ENCODE measurements at regions not wholly inside any gene's neighbourhood (a gene's known extent, or its start where the extent isn't known, plus 50 kb on each side); places are given as distances from the start of the nearest gene placed in this dataset.

DNA sequence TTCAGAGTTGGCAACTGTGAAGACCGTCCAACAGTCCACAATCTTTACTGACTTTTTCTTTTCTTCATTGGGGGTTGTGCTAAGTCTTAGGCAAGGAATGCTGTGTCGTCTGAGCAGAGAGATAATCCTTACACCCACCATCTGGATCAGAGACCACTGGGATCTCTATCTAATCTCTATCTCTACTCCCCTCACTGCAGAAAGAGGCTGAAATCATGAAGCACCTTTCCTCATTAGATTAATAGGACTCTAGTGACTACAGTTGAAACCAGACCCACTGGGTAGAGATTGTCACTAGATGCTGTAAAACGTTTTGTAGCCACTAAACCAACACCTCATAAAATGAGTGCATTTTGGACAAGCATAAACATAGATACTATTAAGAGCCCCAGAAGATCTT lies 387.4 kb upstream of the CELF2 start:
- no peak overlapping the region for H3K4me3 ChIP-seq (ENCODE audit: low read depth, low read length)
- TF ChIP-seq, protein P1, sequence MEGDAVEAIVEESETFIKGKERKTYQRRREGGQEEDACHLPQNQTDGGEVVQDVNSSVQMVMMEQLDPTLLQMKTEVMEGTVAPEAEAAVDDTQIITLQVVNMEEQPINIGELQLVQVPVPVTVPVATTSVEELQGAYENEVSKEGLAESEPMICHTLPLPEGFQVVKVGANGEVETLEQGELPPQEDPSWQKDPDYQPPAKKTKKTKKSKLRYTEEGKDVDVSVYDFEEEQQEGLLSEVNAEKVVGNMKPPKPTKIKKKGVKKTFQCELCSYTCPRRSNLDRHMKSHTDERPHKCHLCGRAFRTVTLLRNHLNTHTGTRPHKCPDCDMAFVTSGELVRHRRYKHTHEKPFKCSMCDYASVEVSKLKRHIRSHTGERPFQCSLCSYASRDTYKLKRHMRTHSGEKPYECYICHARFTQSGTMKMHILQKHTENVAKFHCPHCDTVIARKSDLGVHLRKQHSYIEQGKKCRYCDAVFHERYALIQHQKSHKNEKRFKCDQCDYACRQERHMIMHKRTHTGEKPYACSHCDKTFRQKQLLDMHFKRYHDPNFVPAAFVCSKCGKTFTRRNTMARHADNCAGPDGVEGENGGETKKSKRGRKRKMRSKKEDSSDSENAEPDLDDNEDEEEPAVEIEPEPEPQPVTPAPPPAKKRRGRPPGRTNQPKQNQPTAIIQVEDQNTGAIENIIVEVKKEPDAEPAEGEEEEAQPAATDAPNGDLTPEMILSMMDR (conservative IDR thresholded peaks at IDR 0.05; ENCODE audit: low read depth, low read length), result no peak
- DNase-seq (ENCODE audit: low read depth), result no peak

DNA sequence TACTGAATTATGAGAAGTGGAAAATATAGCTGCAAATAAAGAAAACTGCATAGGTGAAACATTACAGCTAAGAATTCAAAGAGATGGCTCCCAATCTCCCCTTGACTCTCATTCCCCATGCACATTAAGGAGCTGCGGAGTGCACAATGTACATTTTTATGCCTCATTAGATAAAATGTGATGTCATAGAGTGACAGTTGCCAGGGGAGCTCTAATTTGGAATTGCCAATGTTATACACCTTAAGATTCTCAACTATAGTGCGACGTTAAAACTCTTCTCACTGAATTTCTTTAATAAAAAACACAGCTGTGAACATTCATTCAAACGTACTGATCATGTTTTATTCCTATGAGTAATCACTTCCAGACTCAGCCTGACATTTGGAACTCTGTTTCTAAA lies 386.9 kb upstream of the CELF2 start:
- no peak overlapping the region for H3K4me3 ChIP-seq (ENCODE audit: low read depth, low read length)
- TF ChIP-seq, protein P1 (conservative IDR thresholded peaks at IDR 0.05; ENCODE audit: low read depth, low read length), result no peak
- DNase-seq (ENCODE audit: low read depth), result no peak

DNA sequence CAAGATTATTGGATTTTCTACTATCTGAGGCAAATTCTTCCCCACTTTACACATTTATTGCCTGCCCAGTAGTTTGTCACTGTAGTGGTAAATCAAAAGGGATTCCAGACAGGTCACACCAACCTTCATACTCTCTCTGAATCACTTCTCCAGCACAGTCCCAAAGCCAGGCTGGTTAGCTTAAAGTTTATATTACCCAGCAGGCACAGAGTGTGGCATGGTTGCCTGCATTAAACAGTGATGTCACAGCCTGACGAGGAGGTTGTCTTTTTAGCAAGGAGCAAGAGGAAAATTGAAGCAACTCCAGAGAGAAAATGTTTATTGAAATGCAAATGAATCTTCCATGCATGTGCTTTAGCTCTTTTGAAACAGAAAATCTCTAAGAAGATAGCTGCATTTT lies 375.5 kb upstream of the CELF2 start:
- no peak overlapping the region for H3K4me3 ChIP-seq (ENCODE audit: low read depth, low read length)
- TF ChIP-seq, protein P1 (conservative IDR thresholded peaks at IDR 0.05; ENCODE audit: low read depth, low read length), result no peak
- DNase-seq (ENCODE audit: low read depth), result no peak

DNA sequence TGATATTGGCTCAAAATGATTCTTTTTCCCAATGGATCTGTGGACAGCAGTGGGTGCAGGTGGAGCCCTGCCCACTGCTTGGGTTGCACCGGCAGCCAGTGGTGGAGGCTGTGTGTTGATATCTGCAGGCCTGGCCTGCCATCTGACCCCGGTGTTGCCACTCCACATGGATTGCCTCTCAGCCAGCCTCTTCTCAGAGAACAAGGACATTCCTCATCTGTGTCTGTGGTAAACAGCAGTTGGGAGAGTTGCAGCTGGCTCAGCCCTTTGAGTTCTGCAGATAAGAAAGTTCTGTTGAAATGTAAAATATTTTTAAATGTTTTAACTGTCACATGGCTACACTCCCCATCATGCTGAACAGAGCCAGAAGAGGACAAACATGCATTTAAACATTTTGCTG lies 374.9 kb upstream of the CELF2 start:
- H3K4me3 ChIP-seq (ENCODE audit: low read depth, low read length), result no peak overlapping the region
- TF ChIP-seq, protein P1 (conservative IDR thresholded peaks at IDR 0.05; ENCODE audit: low read depth, low read length), result no peak
- DNase-seq (ENCODE audit: low read depth), result peak; percentile 79

DNA sequence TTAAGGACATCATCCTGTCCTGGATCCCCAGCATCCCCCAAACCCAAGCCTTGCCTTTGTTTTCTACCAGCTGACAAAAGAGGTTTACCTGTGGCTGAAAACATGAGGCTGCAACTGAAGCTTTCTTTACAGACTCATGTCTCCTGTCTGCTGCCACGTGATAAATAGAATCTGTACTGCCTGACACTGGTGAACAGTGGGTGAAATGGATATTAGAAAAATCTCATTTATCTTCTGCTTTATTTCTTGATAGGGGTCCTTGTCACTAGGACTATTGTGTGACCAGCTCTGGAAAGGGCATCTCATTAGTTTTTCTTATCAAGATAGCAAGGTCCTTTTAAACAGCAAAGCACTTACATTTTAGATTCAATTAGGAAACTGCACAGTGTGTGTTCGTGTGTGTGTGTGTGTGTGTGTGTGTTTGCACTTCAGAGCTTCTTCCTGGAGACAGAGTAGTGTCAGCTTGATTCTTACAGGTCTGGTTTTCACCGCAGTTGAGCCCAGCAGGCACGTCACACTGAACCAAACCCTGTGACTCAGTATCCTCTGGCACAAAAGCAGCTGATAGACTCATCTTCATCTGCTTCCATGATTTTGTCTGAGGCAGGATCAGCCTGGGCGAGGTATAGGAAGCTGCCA lies 373.5 kb upstream of the CELF2 start:
- no peak overlapping the region for H3K4me3 ChIP-seq (ENCODE audit: low read depth, low read length)
- TF ChIP-seq, protein P1 (conservative IDR thresholded peaks at IDR 0.05; ENCODE audit: low read depth, low read length), result no peak
- peak; percentile 47 for DNase-seq (ENCODE audit: low read depth)

DNA sequence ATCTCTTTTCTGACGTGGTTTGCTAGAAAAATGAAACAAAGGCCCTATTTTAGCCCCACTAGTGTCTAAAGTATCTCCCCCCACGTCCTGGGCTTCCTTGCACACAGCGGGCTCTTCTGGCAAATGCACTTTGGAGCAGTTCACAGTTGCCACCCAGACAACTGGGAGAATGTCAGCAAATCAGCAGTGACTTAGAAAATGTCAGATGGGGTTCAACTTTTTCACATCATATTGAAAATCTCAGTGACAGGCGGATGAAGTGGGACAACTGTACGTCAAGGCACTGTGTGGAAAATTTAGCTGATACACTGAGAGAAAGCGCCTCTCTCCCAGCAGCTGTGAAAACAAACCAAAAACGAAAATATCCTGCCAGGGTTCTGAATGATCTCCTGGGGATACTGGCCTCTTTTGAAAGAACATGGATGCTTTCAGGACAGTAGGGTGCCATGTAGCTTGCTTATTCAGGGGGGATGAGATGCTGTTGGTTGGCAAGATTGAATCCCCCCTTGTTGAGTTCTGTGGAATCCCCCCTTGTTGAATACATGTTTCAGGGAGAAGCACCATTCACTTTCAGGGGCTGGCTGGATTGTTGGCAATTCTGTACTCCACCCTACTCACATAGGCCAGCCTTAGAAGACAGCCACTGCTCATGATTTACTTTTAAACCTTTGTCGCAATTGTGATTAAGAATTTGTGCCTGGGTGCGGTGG lies 372.8 kb upstream of the CELF2 start:
- DNase-seq (ENCODE audit: low read depth), result peak; percentile 43
- no peak overlapping the region for H3K4me3 ChIP-seq (ENCODE audit: low read depth, low read length)
- TF ChIP-seq, protein P1 (conservative IDR thresholded peaks at IDR 0.05; ENCODE audit: low read depth, low read length), result no peak

DNA sequence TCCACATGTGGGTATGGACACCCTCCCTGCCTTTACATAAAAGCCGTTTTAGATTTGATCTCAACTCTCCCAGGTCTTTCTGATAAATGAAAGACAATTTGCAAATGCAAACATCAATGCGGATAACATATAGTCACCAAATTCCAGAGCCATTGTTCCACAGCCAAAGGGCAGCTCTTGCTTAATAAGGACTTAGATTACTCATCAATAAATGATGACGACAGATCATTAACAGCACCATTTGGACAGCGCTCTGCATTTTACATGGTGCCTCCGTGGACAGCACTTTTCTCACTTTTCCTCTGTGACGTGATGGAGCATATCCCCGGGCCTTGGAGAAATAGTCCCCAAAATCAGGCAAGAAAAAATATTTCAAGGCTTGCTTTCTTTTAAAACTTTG lies 370.3 kb upstream of the CELF2 start:
- TF ChIP-seq, protein P1 (conservative IDR thresholded peaks at IDR 0.05; ENCODE audit: low read depth, low read length), result no peak
- no peak overlapping the region for H3K4me3 ChIP-seq (ENCODE audit: low read depth, low read length)
- no peak for DNase-seq (ENCODE audit: low read depth)

Data from choroid plexus epithelial cell (primary cell).